GM18867 (cell line): ENCODE measurements at regions not wholly inside any gene's neighbourhood (a gene's known extent, or its start where the extent isn't known, plus 50 kb on each side); places are given as distances from the start of the nearest gene placed in this dataset.

ENCODE experiments used
- ATAC-seq: cut with Tn5 transposase; IDR thresholded peaks from one replicate; pipeline ENCODE4 v1.9.1; 2021; ENCODE audit warnings: mild to moderate bottlenecking, moderate library complexity; ENCODE audit not compliant: unreplicated experiment

- ATAC-seq: no peak
These were observed 183.6 kb upstream of the ATP11B start for GRCh38 chr3:182609575-182610156.

GRCh38 chr3:182612332-182612731, 181.0 kb upstream of the ATP11B start:
- ATAC-seq: no peak

GRCh38 chr3:182617500-182617899, 175.8 kb upstream of the ATP11B start:
- no peak for ATAC-seq

- ATAC-seq: no peak
These were observed 175.1 kb upstream of the ATP11B start for GRCh38 chr3:182618085-182618732.

GRCh38 chr3:182618981-182619591, 174.2 kb upstream of the ATP11B start:
- no peak for ATAC-seq

GRCh38 chr3:182620723-182621434, 172.4 kb upstream of the ATP11B start:
- no peak for ATAC-seq

- no peak for ATAC-seq
These were observed 171.7 kb upstream of the ATP11B start for GRCh38 chr3:182621435-182622240.

GRCh38 chr3:182622241-182622545, 171.1 kb upstream of the ATP11B start:
- no peak for ATAC-seq

- no peak for ATAC-seq
These were observed 166.5 kb upstream of the ATP11B start for GRCh38 chr3:182626484-182627467.

GRCh38 chr3:182628531-182628930, 164.8 kb upstream of the ATP11B start:
- ATAC-seq: no peak

GRCh38 chr3:182629521-182629920, 163.8 kb upstream of the ATP11B start:
- no peak for ATAC-seq

- ATAC-seq: no peak
These were observed 161.9 kb upstream of the ATP11B start for GRCh38 chr3:182631183-182632076.

GRCh38 chr3:182632077-182632393, 161.3 kb upstream of the ATP11B start:
- ATAC-seq: no peak

- no peak for ATAC-seq
These were observed 160.1 kb upstream of the ATP11B start for GRCh38 chr3:182633186-182633585.

GRCh38 chr3:182636646-182637045, 156.7 kb upstream of the ATP11B start:
- no peak for ATAC-seq

GRCh38 chr3:182637350-182638110, 155.8 kb upstream of the ATP11B start:
- ATAC-seq: no peak

- ATAC-seq: no peak
These were observed 149.3 kb upstream of the ATP11B start for GRCh38 chr3:182644013-182644412.

- ATAC-seq: peak; percentile 67
These were observed 148.4 kb upstream of the ATP11B start for GRCh38 chr3:182644790-182645433.
